Peyer's patch (tissue), 4 donors: ENCODE measurements at regions not wholly inside any gene's neighbourhood (a gene's known extent, or its start where the extent isn't known, plus 50 kb on each side); places are given as distances from the start of the nearest gene placed in this dataset.

ENCODE experiments used
- DNase-seq, 3 donors: peaks; one replicate each; pipeline ENCODE4 v3.0.0-alpha.2; 2017 to 2019
- H3K27ac ChIP-seq, 4 donors: fragments of 200-600 bp; sonication (generic); one replicate each; pipeline ENCODE4 v1.5.1; 2016 to 2019
- H3K27me3 ChIP-seq, 2 donors: fragments of 200-600 bp; sonication (generic); one replicate each; pipeline ENCODE4 v1.5.1; 2019
- H3K36me3 ChIP-seq, 3 donors: fragments of 200-600 bp; sonication (generic); one replicate each; pipeline ENCODE4 v1.5.1; 2016 to 2019
- H3K4me1 ChIP-seq, 4 donors: fragments of 200-600 bp; sonication (generic); one replicate each; pipeline ENCODE4 v1.5.1; 2016 to 2019
- H3K4me3 ChIP-seq, 4 donors: fragments of 200-600 bp; sonication (generic); 1 replicate in 3 of 4; 2 replicates in 1 of 4; pipeline ENCODE4 v1.5.1; 2016 to 2019; ENCODE audit warnings: mild to moderate bottlenecking in 1 of 4
- H3K9me3 ChIP-seq, 4 donors: fragments of 200-600 bp; sonication (generic); one replicate each; pipeline ENCODE4 v1.5.1; 2016 to 2019; ENCODE audit warnings: mild to moderate bottlenecking in 1 of 4
- CTCF ChIP-seq, 6 experiments: fragments of 450-650 bp in 4 of 6; fragments of 200-600 bp in 2 of 6; sonication (generic) in 1 of 6; IDR thresholded peaks; one replicate each; pipeline ENCODE4 v1.5.1; 2017 to 2019; ENCODE audit warnings: antibody characterized with exemption in 6 of 6, mild to moderate bottlenecking in 3 of 6, moderate library complexity in 1 of 6
- POLR2A ChIP-seq, 2 donors: fragments of 450-650 bp; IDR thresholded peaks; one replicate each; pipeline ENCODE4 v1.5.1; 2017; ENCODE audit warnings: antibody characterized with exemption in 2 of 2, mild to moderate bottlenecking in 2 of 2, moderate library complexity in 2 of 2

DNA sequence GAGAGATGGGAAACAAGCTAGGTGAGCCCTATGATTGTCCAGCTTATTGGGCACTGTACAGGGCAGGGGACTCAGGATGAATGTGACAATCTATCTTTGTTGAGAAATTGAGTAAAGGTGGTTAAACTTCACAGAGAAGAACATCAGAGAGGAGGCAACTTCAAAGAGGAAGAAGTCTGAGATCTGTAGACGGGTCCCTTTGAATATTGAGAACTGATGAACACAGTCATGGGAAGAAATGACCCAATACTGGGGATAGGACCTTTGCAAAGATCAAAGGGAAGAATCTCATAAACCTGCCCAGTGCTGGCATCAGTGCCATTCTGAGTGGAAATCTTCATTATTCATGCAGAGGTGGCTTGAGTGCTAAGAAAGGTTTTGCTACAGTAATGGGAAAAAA, 569.7 kb upstream of the KCNMB2 start:
- DNase-seq, result no peak
- TF ChIP-seq CTCF (IDR thresholded peaks at IDR 0.05) (no peak), POLR2A (IDR thresholded peaks at IDR 0.05) (no peak)
- Histone ChIP-seq H3K36me3 (no peaks in the 10 kb centered on the region), H3K4me1 (no peaks in the 10 kb centered on the region), H3K9me3 (no peaks in the 10 kb centered on the region), H3K27ac (no peak overlapping the region), H3K27me3 (no peaks in the 10 kb centered on the region), H3K4me3 (no peak overlapping the region)

DNA sequence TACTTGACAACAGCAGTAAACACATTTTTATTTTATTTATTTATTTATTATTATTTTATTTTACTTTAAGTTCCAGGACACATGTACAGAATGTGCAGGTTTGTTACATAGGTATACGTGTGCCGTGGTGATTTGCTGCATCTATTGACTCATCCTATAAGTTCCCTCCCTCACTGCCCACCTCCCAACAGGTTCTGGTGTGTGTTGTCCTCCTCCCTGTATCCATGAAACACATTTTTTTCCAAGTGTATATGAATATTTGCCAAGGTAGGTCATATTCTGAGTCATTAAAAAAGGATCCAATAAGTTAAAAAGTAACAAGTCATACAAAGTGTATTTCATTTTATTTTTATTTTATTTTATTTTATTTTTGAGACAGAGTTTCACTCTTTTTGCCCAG, 567.3 kb upstream of the KCNMB2 start:
- Histone ChIP-seq H3K27ac (no peak overlapping the region), H3K36me3 (no peaks in the 10 kb centered on the region), H3K9me3 (no peaks in the 10 kb centered on the region), H3K27me3 (no peaks in the 10 kb centered on the region), H3K4me1 (no peaks in the 10 kb centered on the region), H3K4me3 (no peak overlapping the region)
- no peak for DNase-seq
- no peak for TF ChIP-seq POLR2A (IDR thresholded peaks at IDR 0.05)
- no peak for TF ChIP-seq CTCF (IDR thresholded peaks at IDR 0.05)

DNA sequence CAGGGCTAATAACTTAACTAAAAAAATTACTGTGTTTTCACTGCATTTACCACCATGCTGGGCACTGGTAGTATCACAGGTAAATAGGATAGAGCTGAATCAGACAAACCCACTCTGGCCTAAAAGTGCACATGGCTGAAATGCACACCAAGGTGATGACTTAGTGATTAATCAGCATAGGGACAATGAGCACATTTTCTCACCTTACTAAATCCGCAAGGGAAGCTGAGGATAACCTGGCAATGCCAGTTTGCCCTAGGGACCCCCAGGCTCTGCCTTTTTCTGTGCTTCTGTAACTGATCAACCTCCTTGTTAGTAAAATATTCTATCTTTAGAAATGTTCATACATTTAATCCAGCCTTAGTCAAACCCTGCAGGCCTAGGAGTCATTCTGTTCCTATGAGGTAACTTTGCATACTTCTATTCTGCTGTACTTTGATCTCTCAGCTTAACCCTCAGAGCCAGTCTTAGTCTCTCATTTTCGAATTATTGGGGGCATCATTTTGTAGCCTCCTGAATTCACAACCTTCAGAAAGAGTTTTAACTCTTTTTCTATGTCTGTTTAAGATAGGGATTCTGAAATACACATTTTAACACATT, 562.9 kb upstream of the KCNMB2 start:
- Histone ChIP-seq H3K4me3 (no peak overlapping the region), H3K27me3 (no peaks in the 10 kb centered on the region), H3K9me3 (no peaks in the 10 kb centered on the region), H3K36me3 (no peaks in the 10 kb centered on the region), H3K4me1 (no peaks in the 10 kb centered on the region), H3K27ac (no peak overlapping the region)
- TF ChIP-seq POLR2A (IDR thresholded peaks at IDR 0.05), result no peak
- no peak for TF ChIP-seq CTCF (IDR thresholded peaks at IDR 0.05)
- DNase-seq, result no peak

- Histone ChIP-seq H3K9me3 (no peaks in the 10 kb centered on the region), H3K36me3 (no peaks in the 10 kb centered on the region), H3K27ac (no peak overlapping the region), H3K27me3 (no peaks in the 10 kb centered on the region), H3K4me1 (no peaks in the 10 kb centered on the region), H3K4me3 (no peak overlapping the region)
- DNase-seq, result no peak
- TF ChIP-seq POLR2A (IDR thresholded peaks at IDR 0.05) (no peak), CTCF (IDR thresholded peaks at IDR 0.05) (no peak)
Measured at GRCh38 chr3:177976241-177976640, 560.0 kb upstream of the KCNMB2 start.

DNA sequence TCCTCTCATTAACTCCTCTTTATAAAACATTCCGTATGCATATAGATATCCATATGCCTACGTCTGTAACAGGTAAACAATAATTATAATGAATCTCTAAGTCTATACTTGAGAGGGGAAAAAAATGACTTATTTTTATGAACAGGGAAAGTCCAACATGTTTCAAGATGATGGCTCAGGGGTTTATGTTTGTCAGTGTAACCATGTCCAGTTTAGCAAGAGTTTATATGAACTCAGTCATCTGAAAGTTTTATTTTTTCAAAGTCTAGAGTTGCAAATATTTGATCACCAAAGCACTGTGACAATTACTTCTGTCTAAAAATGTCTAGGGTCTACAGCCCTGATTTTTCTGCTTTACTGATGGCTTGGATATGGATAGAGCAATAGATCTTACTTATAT, 559.4 kb upstream of the KCNMB2 start:
- Histone ChIP-seq H3K36me3 (no peaks in the 10 kb centered on the region), H3K4me3 (no peak overlapping the region), H3K4me1 (no peaks in the 10 kb centered on the region), H3K9me3 (no peaks in the 10 kb centered on the region), H3K27ac (no peak overlapping the region), H3K27me3 (no peaks in the 10 kb centered on the region)
- DNase-seq, result no peak
- no peak for TF ChIP-seq CTCF (IDR thresholded peaks at IDR 0.05)
- no peak for TF ChIP-seq POLR2A (IDR thresholded peaks at IDR 0.05)
